ENCODE measurements at regions not wholly inside any gene's neighbourhood (a gene's known extent, or its start where the extent isn't known, plus 50 kb on each side); places are given as distances from the start of the nearest gene placed in this dataset.

- DNase-seq = no peak
Measured at GRCh38 chr13:72437458-72437857, 290.0 kb downstream of the MZT1 start.

GRCh38 chr13:72435251-72435650 is 292.2 kb downstream of the MZT1 start:
- no peak for DNase-seq

GRCh38 chr13:72431981-72432682 is 295.3 kb downstream of the MZT1 start:
- DNase-seq = no peak

- no peak for DNase-seq
Measured at GRCh38 chr13:72430923-72431322, 296.5 kb downstream of the MZT1 start.

GRCh38 chr13:72427757-72428528 is 299.5 kb downstream of the MZT1 start:
- no peak for DNase-seq

- DNase-seq = no peak
Measured at GRCh38 chr13:72424059-72424458, 303.4 kb downstream of the MZT1 start.

GRCh38 chr13:72415817-72416216 is 311.6 kb downstream of the MZT1 start:
- DNase-seq = no peak

- DNase-seq = no peak
Measured at GRCh38 chr13:72412481-72412880, 314.9 kb downstream of the MZT1 start.

GRCh38 chr13:72405441-72405840 is 322.0 kb downstream of the MZT1 start:
- DNase-seq = no peak

GRCh38 chr13:72403396-72404010 is 323.9 kb downstream of the MZT1 start:
- no peak for DNase-seq

GRCh38 chr13:72400856-72401255 is 326.6 kb downstream of the MZT1 start:
- no peak for DNase-seq

- no peak for DNase-seq
Measured at GRCh38 chr13:72399351-72399750, 328.1 kb downstream of the MZT1 start.

GRCh38 chr13:72397265-72397664 is 330.2 kb downstream of the MZT1 start:
- no peak for DNase-seq

GRCh38 chr13:72390909-72391308 is 336.5 kb downstream of the MZT1 start:
- DNase-seq = no peak

- no peak for DNase-seq
Measured at GRCh38 chr13:72386138-72386684, 341.2 kb downstream of the MZT1 start.

GRCh38 chr13:72384879-72385278 is 342.6 kb downstream of the MZT1 start:
- no peak for DNase-seq

- no peak for DNase-seq
Measured at GRCh38 chr13:72384186-72384823, 343.1 kb downstream of the MZT1 start.

- DNase-seq = no peak
Measured at GRCh38 chr13:72383646-72384045, 343.8 kb downstream of the MZT1 start.

GRCh38 chr13:72379581-72379980 is 347.8 kb downstream of the MZT1 start:
- no peak for DNase-seq

GRCh38 chr13:72368031-72368430 is 359.4 kb downstream of the MZT1 start:
- no peak for DNase-seq

GRCh38 chr13:72346716-72347115 is 380.7 kb downstream of the MZT1 start:
- DNase-seq = no peak

GRCh38 chr13:72342364-72342763 is 385.1 kb downstream of the MZT1 start:
- DNase-seq = no peak

- no peak for DNase-seq
Measured at GRCh38 chr13:72341904-72342303, 385.5 kb downstream of the MZT1 start.

Data from activated CD4-positive, CD25-positive, alpha-beta regulatory T cell (primary cell).